ENCODE measurements at regions not wholly inside any gene's neighbourhood (a gene's known extent, or its start where the extent isn't known, plus 50 kb on each side); places are given as distances from the start of the nearest gene placed in this dataset.
"Not testable (repeated sequence)": the region's sequence is repeated elsewhere in the genome, so short reads cannot be mapped to it uniquely, and the experiment has no call there.

DNA sequence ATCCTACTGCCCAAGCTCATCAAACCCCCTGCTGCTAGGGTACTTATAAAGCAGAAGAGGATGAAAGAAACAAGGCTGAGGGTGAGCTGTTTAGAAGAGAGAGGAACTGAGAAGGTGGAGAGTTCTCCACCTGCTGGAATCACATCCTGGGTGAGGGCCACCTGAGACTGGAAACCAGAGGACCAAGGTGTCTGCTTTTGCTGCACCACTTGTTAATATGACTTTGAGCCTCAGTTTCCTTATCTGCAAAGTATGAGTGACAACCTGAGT is 203.2 kb upstream of the SSTR1 start:
- Histone ChIP-seq H2BK15ac (ENCODE audit: low read depth, poor library complexity, severe bottlenecking) (no peak overlapping the region), H3K4me2 (ENCODE audit: low read length, poor library complexity, severe bottlenecking) (no peak overlapping the region), H3K9me3 (ENCODE audit: control insufficient read depth, low read length) (no peaks in the 10 kb centered on the region), H2BK120ac (ENCODE audit: low read depth, low read length) (no peak overlapping the region), H3K18ac (ENCODE audit: low read depth in 1 of 2, low read length in 2 of 2) (no peak overlapping the region), H3K4me3 (ENCODE audit: insufficient read depth in 1 of 2, low read depth in 1 of 2, low read length in 2 of 2) (no peak overlapping the region), H3K4ac (ENCODE audit: low read depth in 1 of 2, low read length in 2 of 2) (no peak overlapping the region), H3K14ac (ENCODE audit: low read length in 2 of 2) (no peak overlapping the region), H3K4me1 (ENCODE audit: control insufficient read depth, insufficient read depth, low read depth, low read length) (no peaks in the 10 kb centered on the region), H3K23ac (ENCODE audit: low read length in 2 of 2) (no peak overlapping the region), H4K91ac (ENCODE audit: low read length) (no peak overlapping the region), H2BK5ac (ENCODE audit: low read depth, low read length, poor library complexity, severe bottlenecking) (no peak overlapping the region), H2AK5ac (ENCODE audit: low read length, severe bottlenecking) (no peak overlapping the region), H3K36me3 (ENCODE audit: control insufficient read depth in 1 of 2, insufficient read depth in 2 of 2, low read depth in 1 of 2, low read length in 2 of 2) (no peaks in the 10 kb centered on the region), H2AFZ (ENCODE audit: low read depth, low read length) (no peak overlapping the region), H3K27me3 (ENCODE audit: control insufficient read depth in 1 of 2, insufficient read depth in 1 of 2, low read length in 2 of 2) (no peaks in the 10 kb centered on the region), H2BK12ac (ENCODE audit: low read length in 2 of 2) (no peak overlapping the region), H3K27ac (ENCODE audit: low read length, poor library complexity, severe bottlenecking) (no peak overlapping the region), H3K9ac (ENCODE audit: low read length) (no peak overlapping the region), H4K8ac (ENCODE audit: low read length) (no peak overlapping the region), H3K79me1 (replicated peaks; ENCODE audit: low read length, poor library complexity, severe bottlenecking) (no peaks in the 10 kb centered on the region)
- DNase-seq, result no peak

DNA sequence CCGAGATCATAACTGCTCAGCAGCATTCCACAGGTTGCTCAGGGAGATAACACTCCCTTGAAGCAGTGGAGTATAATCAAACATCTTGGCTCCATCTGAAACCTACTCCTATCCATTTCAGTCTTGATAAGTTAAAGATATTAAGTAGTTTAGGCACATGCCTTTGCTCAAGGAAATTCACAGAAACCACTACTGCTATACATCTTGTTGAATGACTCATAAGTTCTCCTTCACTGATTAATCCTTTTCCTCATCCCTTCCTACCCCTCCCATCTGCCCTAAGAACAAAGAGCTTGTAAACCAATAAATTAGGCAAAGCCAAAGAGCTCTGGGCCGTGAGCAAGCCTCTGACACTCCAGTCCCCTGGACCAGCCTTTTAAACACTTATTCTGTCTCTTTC is 196.5 kb upstream of the SSTR1 start:
- not testable (repeated sequence) for H3K18ac ChIP-seq (ENCODE audit: low read depth in 1 of 2, low read length in 2 of 2); H4K91ac ChIP-seq (ENCODE audit: low read length); H2AFZ ChIP-seq (ENCODE audit: low read depth, low read length); H2BK120ac ChIP-seq (ENCODE audit: low read depth, low read length); H3K4me3 ChIP-seq (ENCODE audit: insufficient read depth in 1 of 2, low read depth in 1 of 2, low read length in 2 of 2); H2AK5ac ChIP-seq (ENCODE audit: low read length, severe bottlenecking); H3K4me2 ChIP-seq (ENCODE audit: low read length, poor library complexity, severe bottlenecking); H4K8ac ChIP-seq (ENCODE audit: low read length); H3K14ac ChIP-seq (ENCODE audit: low read length in 2 of 2); H2BK5ac ChIP-seq (ENCODE audit: low read depth, low read length, poor library complexity, severe bottlenecking); H3K27ac ChIP-seq (ENCODE audit: low read length, poor library complexity, severe bottlenecking); H3K27me3 ChIP-seq (ENCODE audit: control insufficient read depth in 1 of 2, insufficient read depth in 1 of 2, low read length in 2 of 2); H3K79me1 ChIP-seq (replicated peaks; ENCODE audit: low read length, poor library complexity, severe bottlenecking); H2BK12ac ChIP-seq (ENCODE audit: low read length in 2 of 2); H3K4me1 ChIP-seq (ENCODE audit: control insufficient read depth, insufficient read depth, low read depth, low read length); H3K4ac ChIP-seq (ENCODE audit: low read depth in 1 of 2, low read length in 2 of 2); H3K23ac ChIP-seq (ENCODE audit: low read length in 2 of 2); H3K36me3 ChIP-seq (ENCODE audit: control insufficient read depth in 1 of 2, insufficient read depth in 2 of 2, low read depth in 1 of 2, low read length in 2 of 2); H3K9ac ChIP-seq (ENCODE audit: low read length); H2BK15ac ChIP-seq (ENCODE audit: low read depth, poor library complexity, severe bottlenecking)
- peaks cover 34% of the 10 kb centered on the region for H3K9me3 ChIP-seq (ENCODE audit: control insufficient read depth, low read length)
- 0% methylated on average over 1 of the region's 2 CpGs for WGBS
- DNase-seq, result peak; percentile 53

DNA sequence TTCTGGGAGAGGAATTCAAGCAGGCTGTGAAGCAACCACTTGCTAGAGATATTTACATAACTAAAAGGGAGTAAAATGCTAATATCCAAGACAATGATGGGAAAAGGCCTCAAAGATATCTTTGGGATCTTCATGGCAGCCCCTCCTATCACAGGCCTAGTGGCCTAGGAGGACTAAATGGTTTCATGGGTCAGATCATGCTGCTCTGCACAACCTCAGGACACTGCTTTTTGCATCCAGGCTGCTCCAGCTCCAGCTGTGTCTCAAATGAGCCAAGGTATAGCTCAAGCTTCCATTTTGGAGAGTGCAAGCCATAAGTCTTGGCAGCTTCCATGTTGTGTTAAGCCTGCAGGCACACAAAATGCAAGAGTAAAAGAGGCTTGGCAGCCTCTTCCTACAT is 195.6 kb upstream of the SSTR1 start:
- no peaks in the 10 kb centered on the region for H3K4me1 ChIP-seq (ENCODE audit: control insufficient read depth, insufficient read depth, low read depth, low read length)
- DNase-seq, result no peak

DNA sequence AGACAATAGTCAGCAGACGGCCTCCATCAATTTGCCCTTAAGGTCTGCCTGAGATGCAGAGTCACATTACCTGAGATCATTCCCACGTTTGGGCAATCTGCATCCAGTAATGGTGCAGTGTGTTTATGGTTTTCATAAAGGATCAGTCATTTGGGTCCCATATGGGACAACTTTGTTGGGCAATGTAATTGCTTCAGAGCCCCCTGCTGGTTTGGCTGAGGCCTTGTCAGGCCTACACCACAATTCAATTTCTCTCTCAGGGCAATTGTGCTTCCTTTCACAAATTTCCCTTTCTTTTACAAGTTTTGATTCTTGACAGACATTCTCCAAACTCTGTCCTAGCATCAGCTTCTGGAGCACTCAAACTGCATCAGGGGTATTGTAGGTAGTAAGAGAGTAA is 191.2 kb upstream of the SSTR1 start:
- H3K9me3 ChIP-seq (ENCODE audit: control insufficient read depth, low read length), result peaks cover 20% of the 10 kb centered on the region
- H3K36me3 ChIP-seq (ENCODE audit: control insufficient read depth in 1 of 2, insufficient read depth in 2 of 2, low read depth in 1 of 2, low read length in 2 of 2), result no peaks in the 10 kb centered on the region
- no peak overlapping the region for H2BK120ac ChIP-seq (ENCODE audit: low read depth, low read length)
- H2BK12ac ChIP-seq (ENCODE audit: low read length in 2 of 2), result no peak overlapping the region
- H3K4me2 ChIP-seq (ENCODE audit: low read length, poor library complexity, severe bottlenecking), result no peak overlapping the region
- H2AK5ac ChIP-seq (ENCODE audit: low read length, severe bottlenecking), result no peak overlapping the region
- no peak overlapping the region for H3K23ac ChIP-seq (ENCODE audit: low read length in 2 of 2)
- H3K14ac ChIP-seq (ENCODE audit: low read length in 2 of 2), result no peak overlapping the region
- DNase-seq, result no peak
- H3K4ac ChIP-seq (ENCODE audit: low read depth in 1 of 2, low read length in 2 of 2), result no peak overlapping the region
- no peak overlapping the region for H3K9ac ChIP-seq (ENCODE audit: low read length)
- peak overlapping the region; percentile 27 for H2AFZ ChIP-seq (ENCODE audit: low read depth, low read length)
- H3K4me3 ChIP-seq (ENCODE audit: insufficient read depth in 1 of 2, low read depth in 1 of 2, low read length in 2 of 2), result no peak overlapping the region
- no peak overlapping the region for H3K27ac ChIP-seq (ENCODE audit: low read length, poor library complexity, severe bottlenecking)
- no peak overlapping the region for H2BK15ac ChIP-seq (ENCODE audit: low read depth, poor library complexity, severe bottlenecking)
- no peak overlapping the region for H2BK5ac ChIP-seq (ENCODE audit: low read depth, low read length, poor library complexity, severe bottlenecking)
- H3K79me1 ChIP-seq (replicated peaks; ENCODE audit: low read length, poor library complexity, severe bottlenecking), result no peaks in the 10 kb centered on the region
- no peaks in the 10 kb centered on the region for H3K4me1 ChIP-seq (ENCODE audit: control insufficient read depth, insufficient read depth, low read depth, low read length)
- no peak overlapping the region for H3K18ac ChIP-seq (ENCODE audit: low read depth in 1 of 2, low read length in 2 of 2)
- WGBS, result 63% methylated on average over 2 of the region's 2 CpGs
- no peaks in the 10 kb centered on the region for H3K27me3 ChIP-seq (ENCODE audit: control insufficient read depth in 1 of 2, insufficient read depth in 1 of 2, low read length in 2 of 2)
- H4K8ac ChIP-seq (ENCODE audit: low read length), result no peak overlapping the region
- H4K91ac ChIP-seq (ENCODE audit: low read length), result no peak overlapping the region

More for the DNA sequence above, 195.6 kb upstream of the SSTR1 start:
- Histone ChIP-seq H2BK120ac (ENCODE audit: low read depth, low read length) (no peak overlapping the region), H3K27me3 (ENCODE audit: control insufficient read depth in 1 of 2, insufficient read depth in 1 of 2, low read length in 2 of 2) (no peaks in the 10 kb centered on the region), H3K18ac (ENCODE audit: low read depth in 1 of 2, low read length in 2 of 2) (no peak overlapping the region), H3K36me3 (ENCODE audit: control insufficient read depth in 1 of 2, insufficient read depth in 2 of 2, low read depth in 1 of 2, low read length in 2 of 2) (no peaks in the 10 kb centered on the region), H4K8ac (ENCODE audit: low read length) (no peak overlapping the region), H4K91ac (ENCODE audit: low read length) (no peak overlapping the region), H3K9ac (ENCODE audit: low read length) (no peak overlapping the region), H3K9me3 (ENCODE audit: control insufficient read depth, low read length) (peaks cover 34% of the 10 kb centered on the region), H3K23ac (ENCODE audit: low read length in 2 of 2) (no peak overlapping the region), H3K79me1 (replicated peaks; ENCODE audit: low read length, poor library complexity, severe bottlenecking) (no peaks in the 10 kb centered on the region), H3K14ac (ENCODE audit: low read length in 2 of 2) (no peak overlapping the region), H3K27ac (ENCODE audit: low read length, poor library complexity, severe bottlenecking) (no peak overlapping the region), H2BK12ac (ENCODE audit: low read length in 2 of 2) (no peak overlapping the region), H3K4me3 (ENCODE audit: insufficient read depth in 1 of 2, low read depth in 1 of 2, low read length in 2 of 2) (no peak overlapping the region), H2AK5ac (ENCODE audit: low read length, severe bottlenecking) (no peak overlapping the region), H2BK5ac (ENCODE audit: low read depth, low read length, poor library complexity, severe bottlenecking) (no peak overlapping the region), H2BK15ac (ENCODE audit: low read depth, poor library complexity, severe bottlenecking) (no peak overlapping the region), H3K4me2 (ENCODE audit: low read length, poor library complexity, severe bottlenecking) (no peak overlapping the region), H3K4ac (ENCODE audit: low read depth in 1 of 2, low read length in 2 of 2) (no peak overlapping the region), H2AFZ (ENCODE audit: low read depth, low read length) (no peak overlapping the region)

Measured in mesenchymal stem cell (in vitro differentiated cells and primary cell).